Suprapubic skin (tissue), 3 donors: ENCODE measurements at regions not wholly inside any gene's neighbourhood (a gene's known extent, or its start where the extent isn't known, plus 50 kb on each side); places are given as distances from the start of the nearest gene placed in this dataset.

Experiments
- POLR2A ChIP-seq, 2 donors: fragments of 450-650 bp; IDR thresholded peaks; one replicate each; pipeline ENCODE4 v1.6.1; 2017; ENCODE audit warnings: antibody characterized with exemption in 2 of 2, mild to moderate bottlenecking in 2 of 2, moderate library complexity in 2 of 2
- TF ChIP-seq, protein P1 (sequence below), 2 donors: fragments of 200-600 bp in 1 of 2; fragments of 450-650 bp in 1 of 2; sonication (generic) in 1 of 2; IDR thresholded peaks; one replicate each; pipeline ENCODE4 v1.5.1; 2016 to 2019; ENCODE audit warnings: antibody characterized with exemption in 2 of 2, mild to moderate bottlenecking in 1 of 2, moderate library complexity in 1 of 2

DNA sequence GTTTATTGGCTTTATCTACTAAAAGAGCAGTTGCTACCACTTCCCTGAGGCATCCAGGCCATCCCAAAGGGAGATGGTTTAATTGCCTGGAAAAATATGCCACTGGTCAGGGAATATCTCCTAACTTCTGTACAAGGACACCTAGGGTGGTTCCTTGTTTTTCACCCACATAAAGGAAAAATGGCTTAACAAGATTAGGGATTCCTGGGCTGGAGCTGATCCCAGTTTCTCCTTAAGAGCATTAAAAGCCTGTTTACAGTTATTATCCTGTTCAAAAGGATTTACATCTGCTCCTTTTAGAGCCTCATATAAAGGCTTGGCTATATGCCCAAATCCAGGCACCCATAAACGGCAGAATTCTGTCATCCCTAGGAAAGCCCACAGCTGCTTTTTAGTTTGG, 70.2 kb upstream of the WNT7A start:
- TF ChIP-seq, protein P1, sequence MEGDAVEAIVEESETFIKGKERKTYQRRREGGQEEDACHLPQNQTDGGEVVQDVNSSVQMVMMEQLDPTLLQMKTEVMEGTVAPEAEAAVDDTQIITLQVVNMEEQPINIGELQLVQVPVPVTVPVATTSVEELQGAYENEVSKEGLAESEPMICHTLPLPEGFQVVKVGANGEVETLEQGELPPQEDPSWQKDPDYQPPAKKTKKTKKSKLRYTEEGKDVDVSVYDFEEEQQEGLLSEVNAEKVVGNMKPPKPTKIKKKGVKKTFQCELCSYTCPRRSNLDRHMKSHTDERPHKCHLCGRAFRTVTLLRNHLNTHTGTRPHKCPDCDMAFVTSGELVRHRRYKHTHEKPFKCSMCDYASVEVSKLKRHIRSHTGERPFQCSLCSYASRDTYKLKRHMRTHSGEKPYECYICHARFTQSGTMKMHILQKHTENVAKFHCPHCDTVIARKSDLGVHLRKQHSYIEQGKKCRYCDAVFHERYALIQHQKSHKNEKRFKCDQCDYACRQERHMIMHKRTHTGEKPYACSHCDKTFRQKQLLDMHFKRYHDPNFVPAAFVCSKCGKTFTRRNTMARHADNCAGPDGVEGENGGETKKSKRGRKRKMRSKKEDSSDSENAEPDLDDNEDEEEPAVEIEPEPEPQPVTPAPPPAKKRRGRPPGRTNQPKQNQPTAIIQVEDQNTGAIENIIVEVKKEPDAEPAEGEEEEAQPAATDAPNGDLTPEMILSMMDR (IDR thresholded peaks at IDR 0.05), result no peak
- TF ChIP-seq POLR2A (IDR thresholded peaks at IDR 0.05), result no peak
